Hepatocyte (in vitro differentiated cells): ENCODE measurements at regions not wholly inside any gene's neighbourhood (a gene's known extent, or its start where the extent isn't known, plus 50 kb on each side); places are given as distances from the start of the nearest gene placed in this dataset.

Experiments used
- DNase-seq: peaks from one replicate; pipeline ENCODE4 v3.0.0-alpha.2; 2016; ENCODE audit warnings: low spot score
- H2AFZ ChIP-seq: fragments of 200-600 bp; sonication (generic); 2 replicates; pipeline ENCODE4 v1.6.0; 2016; ENCODE audit warnings: antibody characterized with exemption, mild to moderate bottlenecking
- H3K27ac ChIP-seq: fragments of 200-600 bp; sonication (generic); 2 replicates; pipeline ENCODE4 v1.5.1; 2016; ENCODE audit warnings: mild to moderate bottlenecking
- H3K27me3 ChIP-seq: fragments of 200-600 bp; sonication (generic); 2 replicates; pipeline ENCODE4 v1.6.1; 2016
- H3K36me3 ChIP-seq: fragments of 200-600 bp; sonication (generic); replicated peaks from 2 replicates; pipeline ENCODE4 v1.5.1; 2016; ENCODE audit warnings: low read depth; ENCODE audit not compliant: insufficient read depth
- H3K4me1 ChIP-seq: fragments of 200-600 bp; sonication (generic); 2 replicates; pipeline ENCODE4 v1.5.1; 2016; ENCODE audit warnings: mild to moderate bottlenecking, moderate library complexity; ENCODE audit not compliant: insufficient read depth
- H3K4me2 ChIP-seq: fragments of 200-600 bp; sonication (generic); 2 replicates; pipeline ENCODE4 v1.6.0; 2016
- H3K4me3 ChIP-seq: fragments of 200-600 bp; sonication (generic); 2 replicates; pipeline ENCODE4 v1.5.1; 2016; ENCODE audit warnings: mild to moderate bottlenecking
- H3K79me2 ChIP-seq: fragments of 200-600 bp; sonication (generic); 2 replicates; pipeline ENCODE4 v1.6.0; 2017; ENCODE audit warnings: mild to moderate bottlenecking
- H3K9me2 ChIP-seq: fragments of 200-600 bp; sonication (generic); replicated peaks from 2 replicates; pipeline ENCODE4 v1.6.0; 2017; ENCODE audit warnings: mild to moderate bottlenecking; ENCODE audit not compliant: insufficient read depth
- H3K9me3 ChIP-seq: fragments of 200-600 bp; sonication (generic); 2 replicates; pipeline ENCODE4 v1.5.1; 2016; ENCODE audit warnings: low read depth, mild to moderate bottlenecking
- H4K20me1 ChIP-seq: fragments of 200-600 bp; sonication (generic); 2 replicates; pipeline ENCODE4 v1.6.0; 2016; ENCODE audit warnings: mild to moderate bottlenecking; ENCODE audit not compliant: insufficient read depth, poor library complexity, severe bottlenecking
- EZH2 ChIP-seq: fragments of 200-600 bp; sonication (generic); IDR thresholded peaks from 2 replicates; pipeline ENCODE4 v1.6.1; 2016; ENCODE audit warnings: antibody characterized with exemption, mild to moderate bottlenecking, borderline replicate concordance
- EZH2phosphoT487 ChIP-seq: fragments of 200-600 bp; sonication (generic); IDR thresholded peaks from one replicate; pipeline ENCODE4 v1.6.1; 2018; ENCODE audit warnings: antibody characterized with exemption, mild to moderate bottlenecking, low read depth, moderate library complexity; ENCODE audit not compliant: unreplicated experiment, severe bottlenecking
- WGBS: methylation state at CpG from one replicate; pipeline ENCODE4 v1.1.6; 2016; ENCODE audit warnings: low lambda C conversion rate; ENCODE audit errors: missing lambda C conversion rate; 5-methylcytosine and 5-hydroxymethylcytosine counted together
- TF ChIP-seq, protein P1 (sequence below): fragments of 200-600 bp; sonication (generic); IDR thresholded peaks from 2 replicates; pipeline ENCODE4 v1.5.1; 2016; ENCODE audit warnings: antibody characterized with exemption, mild to moderate bottlenecking; ENCODE audit not compliant: poor library complexity

DNA sequence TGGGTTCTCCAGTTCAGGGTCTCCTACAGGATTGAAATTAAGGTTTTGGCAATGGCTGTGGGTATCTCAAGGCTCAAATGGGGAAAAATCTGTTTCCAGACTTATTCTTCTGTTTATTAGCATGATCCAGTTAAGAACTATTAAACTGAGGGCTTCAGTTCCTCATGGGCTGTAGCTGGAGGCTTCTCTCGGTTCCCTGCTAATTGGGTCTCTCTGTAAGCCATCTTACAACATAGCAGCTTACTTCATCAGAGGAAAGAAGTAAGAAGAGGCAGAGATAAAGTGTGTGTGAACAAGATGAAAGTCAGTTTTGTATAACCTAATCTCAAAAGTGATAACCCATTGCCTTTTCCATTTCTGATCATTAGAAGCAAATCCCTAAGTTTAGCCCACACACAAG, 391.9 kb downstream of the PSAT1 start:
- 35% methylated on average over 1 of the region's 1 CpG for WGBS
- H3K27me3 ChIP-seq, result no peaks in the 10 kb centered on the region
- no peaks in the 10 kb centered on the region for H3K9me3 ChIP-seq
- H3K79me2 ChIP-seq, result no peaks in the 10 kb centered on the region
- no peak for DNase-seq
- H3K9me2 ChIP-seq, result no peaks in the 10 kb centered on the region
- no peak overlapping the region for H3K4me2 ChIP-seq
- no peak overlapping the region for H3K4me3 ChIP-seq
- H3K36me3 ChIP-seq, result no peaks in the 10 kb centered on the region
- H4K20me1 ChIP-seq, result no peaks in the 10 kb centered on the region
- H3K4me1 ChIP-seq, result no peaks in the 10 kb centered on the region
- no peak overlapping the region for H3K27ac ChIP-seq
- H2AFZ ChIP-seq, result no peak overlapping the region
- no peak for TF ChIP-seq EZH2phosphoT487
- TF ChIP-seq, protein P1, sequence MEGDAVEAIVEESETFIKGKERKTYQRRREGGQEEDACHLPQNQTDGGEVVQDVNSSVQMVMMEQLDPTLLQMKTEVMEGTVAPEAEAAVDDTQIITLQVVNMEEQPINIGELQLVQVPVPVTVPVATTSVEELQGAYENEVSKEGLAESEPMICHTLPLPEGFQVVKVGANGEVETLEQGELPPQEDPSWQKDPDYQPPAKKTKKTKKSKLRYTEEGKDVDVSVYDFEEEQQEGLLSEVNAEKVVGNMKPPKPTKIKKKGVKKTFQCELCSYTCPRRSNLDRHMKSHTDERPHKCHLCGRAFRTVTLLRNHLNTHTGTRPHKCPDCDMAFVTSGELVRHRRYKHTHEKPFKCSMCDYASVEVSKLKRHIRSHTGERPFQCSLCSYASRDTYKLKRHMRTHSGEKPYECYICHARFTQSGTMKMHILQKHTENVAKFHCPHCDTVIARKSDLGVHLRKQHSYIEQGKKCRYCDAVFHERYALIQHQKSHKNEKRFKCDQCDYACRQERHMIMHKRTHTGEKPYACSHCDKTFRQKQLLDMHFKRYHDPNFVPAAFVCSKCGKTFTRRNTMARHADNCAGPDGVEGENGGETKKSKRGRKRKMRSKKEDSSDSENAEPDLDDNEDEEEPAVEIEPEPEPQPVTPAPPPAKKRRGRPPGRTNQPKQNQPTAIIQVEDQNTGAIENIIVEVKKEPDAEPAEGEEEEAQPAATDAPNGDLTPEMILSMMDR, result no peak
- no peak for TF ChIP-seq EZH2

DNA sequence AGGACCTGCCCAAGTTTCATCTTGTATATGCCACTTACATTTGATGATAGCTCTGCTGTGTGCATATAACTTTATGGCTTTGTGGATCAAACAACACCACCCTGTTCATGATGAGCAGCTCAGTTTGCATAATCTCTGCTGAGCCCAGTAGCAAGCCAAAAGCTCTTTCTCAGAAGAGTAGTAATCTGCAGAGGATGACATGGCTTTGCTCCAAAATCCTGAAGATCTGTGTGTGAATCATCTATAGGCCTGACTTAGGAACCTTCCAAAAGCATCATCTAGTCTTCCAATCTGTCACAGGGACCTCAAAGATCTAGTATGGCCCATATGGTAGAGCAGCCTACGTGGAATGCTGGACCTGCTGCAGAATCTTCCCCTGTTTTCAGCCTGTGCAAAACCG, 394.6 kb downstream of the PSAT1 start:
- no peaks in the 10 kb centered on the region for H3K36me3 ChIP-seq
- H3K79me2 ChIP-seq, result no peaks in the 10 kb centered on the region
- no peak for TF ChIP-seq EZH2
- no peak for TF ChIP-seq EZH2phosphoT487
- TF ChIP-seq, protein P1, result no peak
- no peak overlapping the region for H3K4me2 ChIP-seq
- 85% methylated on average over 2 of the region's 2 CpGs for WGBS
- no peak for DNase-seq
- H2AFZ ChIP-seq, result no peak overlapping the region
- H3K4me3 ChIP-seq, result no peak overlapping the region
- H3K4me1 ChIP-seq, result no peaks in the 10 kb centered on the region
- H3K9me3 ChIP-seq, result no peaks in the 10 kb centered on the region
- H3K27ac ChIP-seq, result no peak overlapping the region
- H3K27me3 ChIP-seq, result peaks cover 5% of the 10 kb centered on the region
- H3K9me2 ChIP-seq, result no peaks in the 10 kb centered on the region
- H4K20me1 ChIP-seq, result no peaks in the 10 kb centered on the region

DNA sequence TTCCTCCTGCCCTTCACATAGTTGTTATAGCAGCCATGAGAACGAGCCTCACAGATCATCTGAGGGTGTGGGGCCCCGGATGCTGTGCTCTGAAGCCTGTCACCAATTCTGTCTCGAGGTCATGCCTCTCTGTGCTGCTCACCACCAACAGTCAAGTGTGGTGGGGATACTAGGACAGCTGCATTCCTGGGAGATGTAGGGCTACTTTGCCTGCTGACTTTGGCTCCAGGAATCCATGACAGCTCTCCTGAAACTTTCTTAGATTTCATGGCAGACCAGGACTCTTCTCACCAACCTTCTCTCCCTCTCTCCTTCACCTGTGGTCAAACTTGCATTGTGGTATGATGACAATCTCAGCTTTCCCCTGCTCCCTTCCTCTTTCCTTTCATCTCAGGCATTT, 395.9 kb downstream of the PSAT1 start:
- no peak overlapping the region for H3K4me3 ChIP-seq
- DNase-seq, result no peak
- TF ChIP-seq EZH2phosphoT487 (no peak), EZH2 (no peak)
- TF ChIP-seq, protein P1, result no peak
- no peak overlapping the region for H3K4me2 ChIP-seq
- no peaks in the 10 kb centered on the region for H3K9me2 ChIP-seq
- no peaks in the 10 kb centered on the region for H3K36me3 ChIP-seq
- H4K20me1 ChIP-seq, result no peaks in the 10 kb centered on the region
- H3K79me2 ChIP-seq, result no peaks in the 10 kb centered on the region
- H3K4me1 ChIP-seq, result no peaks in the 10 kb centered on the region
- H2AFZ ChIP-seq, result no peak overlapping the region
- 80% methylated on average over 3 of the region's 3 CpGs for WGBS
- H3K9me3 ChIP-seq, result no peaks in the 10 kb centered on the region
- no peak overlapping the region for H3K27ac ChIP-seq
- H3K27me3 ChIP-seq, result peaks cover 5% of the 10 kb centered on the region

DNA sequence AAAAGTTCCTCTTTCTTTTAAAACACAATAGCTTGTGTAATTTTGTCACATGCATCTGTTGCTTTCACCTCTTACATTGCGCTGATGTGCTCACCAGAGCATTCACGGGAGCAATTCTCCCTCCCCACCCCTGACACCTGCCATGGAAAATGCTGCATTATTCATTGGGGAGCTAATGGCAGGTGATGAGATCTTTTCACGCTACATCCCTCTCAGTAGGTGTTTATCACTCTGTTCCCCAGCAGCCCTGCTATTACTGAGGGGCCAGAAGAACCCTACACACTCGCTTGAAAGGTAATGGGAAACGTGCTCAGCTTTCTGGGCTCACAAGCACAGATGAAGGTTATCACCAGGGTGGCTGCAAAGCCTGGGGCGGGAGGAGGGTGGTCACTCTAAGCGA, 398.0 kb downstream of the PSAT1 start:
- peaks cover 5% of the 10 kb centered on the region for H3K27me3 ChIP-seq
- H3K4me2 ChIP-seq, result no peak overlapping the region
- H3K27ac ChIP-seq, result no peak overlapping the region
- no peaks in the 10 kb centered on the region for H3K4me1 ChIP-seq
- H3K79me2 ChIP-seq, result no peaks in the 10 kb centered on the region
- no peak for DNase-seq
- H2AFZ ChIP-seq, result no peak overlapping the region
- H3K9me2 ChIP-seq, result no peaks in the 10 kb centered on the region
- H4K20me1 ChIP-seq, result no peaks in the 10 kb centered on the region
- 78% methylated on average over 7 of the region's 7 CpGs for WGBS
- no peaks in the 10 kb centered on the region for H3K9me3 ChIP-seq
- H3K4me3 ChIP-seq, result no peak overlapping the region
- no peak for TF ChIP-seq EZH2
- TF ChIP-seq, protein P1, result no peak
- no peak for TF ChIP-seq EZH2phosphoT487
- no peaks in the 10 kb centered on the region for H3K36me3 ChIP-seq
